Posterior vena cava (tissue), 2 donors: ENCODE measurements at regions not wholly inside any gene's neighbourhood (a gene's known extent, or its start where the extent isn't known, plus 50 kb on each side); places are given as distances from the start of the nearest gene placed in this dataset.

Experiments
- DNase-seq: peaks from one replicate; pipeline ENCODE4 v3.0.0-alpha.2; 2020; ENCODE audit warnings: low spot score
- intact Hi-C, 2 donors: fragments of 100-400 bp; cut with DNase I; formaldehyde crosslinking; loops; one replicate each; pipeline versions ENCODE4 v1.14.1 to v1.14.2; 2022 to 2023
- donor health status: DM: yes; HTN: yes; CAD: no.
- donor health status: DM: yes; HTN: yes; CAD: no.

GRCh38 chr1:30338765-30339164, 384.6 kb downstream of the MATN1 start:
- no peak for DNase-seq
- intact Hi-C loops, result no loop called here

- DNase-seq, result peak; percentile 22
- intact Hi-C loops, result no loop called here
Measured at GRCh38 chr1:30337324-30337620, 386.1 kb downstream of the MATN1 start.

GRCh38 chr1:30336550-30337323, 386.6 kb downstream of the MATN1 start:
- intact Hi-C loops, result no loop called here
- DNase-seq, result peak; percentile 48

- peak; percentile 12 for DNase-seq
- intact Hi-C loops, result no loop called here
Measured at GRCh38 chr1:30335997-30336390, 387.4 kb downstream of the MATN1 start.

GRCh38 chr1:30335389-30335996, 387.9 kb downstream of the MATN1 start:
- intact Hi-C loops, result no loop called here
- peak; percentile 36 for DNase-seq

GRCh38 chr1:30334767-30335166, 388.6 kb downstream of the MATN1 start:
- DNase-seq, result peak; percentile 35
- intact Hi-C loops, result no loop called here

- DNase-seq, result no peak
- intact Hi-C loops, result no loop called here
Measured at GRCh38 chr1:30332116-30333094, 391.0 kb downstream of the MATN1 start.

GRCh38 chr1:30331415-30332065, 391.8 kb downstream of the MATN1 start:
- intact Hi-C loops, result no loop called here
- peak; percentile 67 for DNase-seq

GRCh38 chr1:30330644-30331043, 392.7 kb downstream of the MATN1 start:
- DNase-seq, result peak; percentile 43
- intact Hi-C loops, result no loop called here

- DNase-seq, result peak; percentile 67
- intact Hi-C loops, result no loop called here
Measured at GRCh38 chr1:30329802-30330557, 393.4 kb downstream of the MATN1 start.

GRCh38 chr1:30329263-30329753, 394.1 kb downstream of the MATN1 start:
- intact Hi-C loops, result no loop called here
- DNase-seq, result peak; percentile 29

GRCh38 chr1:30328401-30329262, 394.8 kb downstream of the MATN1 start:
- peak; percentile 47 for DNase-seq
- intact Hi-C loops, result no loop called here

GRCh38 chr1:30328100-30328370, 395.4 kb downstream of the MATN1 start:
- no peak for DNase-seq
- intact Hi-C loops, result no loop called here

GRCh38 chr1:30327370-30328099, 395.9 kb downstream of the MATN1 start:
- peak; percentile 59 for DNase-seq
- intact Hi-C loops, result loop anchor here in 1 of 2 donors (1.0 kb wide), 1 partner anchor 45 kb away; no protein-coding TSS in a partner anchor

- no peak for DNase-seq
- intact Hi-C loops, result no loop called here
Measured at GRCh38 chr1:30325999-30326398, 397.4 kb downstream of the MATN1 start.

GRCh38 chr1:30325085-30325935, 398.1 kb downstream of the MATN1 start:
- peak; percentile 58 for DNase-seq
- intact Hi-C loops, result no loop called here
